HG02571 (cell line): ENCODE measurements at regions not wholly inside any gene's neighbourhood (a gene's known extent, or its start where the extent isn't known, plus 50 kb on each side); places are given as distances from the start of the nearest gene placed in this dataset.

Experiments
- ATAC-seq: cut with Tn5 transposase; IDR thresholded peaks from one replicate; pipeline ENCODE4 v1.9.1; 2021; ENCODE audit warnings: mild to moderate bottlenecking, moderate library complexity; ENCODE audit not compliant: unreplicated experiment

GRCh38 chr2:6676776-6677175 is 188.9 kb downstream of the CMPK2 start:
- ATAC-seq = no peak

GRCh38 chr2:6679471-6679870 is 186.2 kb downstream of the CMPK2 start:
- ATAC-seq = no peak

- ATAC-seq = no peak
Measured at GRCh38 chr2:6683516-6683915, 182.2 kb downstream of the CMPK2 start.

GRCh38 chr2:6685447-6685846 is 180.3 kb downstream of the CMPK2 start:
- no peak for ATAC-seq

GRCh38 chr2:6692056-6692455 is 173.7 kb downstream of the CMPK2 start:
- no peak for ATAC-seq

- no peak for ATAC-seq
Measured at GRCh38 chr2:6692819-6693218, 172.9 kb downstream of the CMPK2 start.

- ATAC-seq = no peak
Measured at GRCh38 chr2:6694555-6694954, 171.2 kb downstream of the CMPK2 start.

- ATAC-seq = no peak
Measured at GRCh38 chr2:6700335-6700734, 165.4 kb downstream of the CMPK2 start.

GRCh38 chr2:6704077-6704476 is 161.6 kb downstream of the CMPK2 start:
- ATAC-seq = no peak

- no peak for ATAC-seq
Measured at GRCh38 chr2:6721395-6721794, 144.3 kb downstream of the CMPK2 start.

- no peak for ATAC-seq
Measured at GRCh38 chr2:6722574-6722973, 143.1 kb downstream of the CMPK2 start.

GRCh38 chr2:6723865-6724604 is 141.7 kb downstream of the CMPK2 start:
- no peak for ATAC-seq

GRCh38 chr2:6724605-6725140 is 141.0 kb downstream of the CMPK2 start:
- no peak for ATAC-seq

- no peak for ATAC-seq
Measured at GRCh38 chr2:6728156-6728555, 137.6 kb downstream of the CMPK2 start.

GRCh38 chr2:6730003-6730402 is 135.7 kb downstream of the CMPK2 start:
- ATAC-seq = no peak

GRCh38 chr2:6730649-6731532 is 134.8 kb downstream of the CMPK2 start:
- no peak for ATAC-seq

- no peak for ATAC-seq
Measured at GRCh38 chr2:6739547-6739946, 126.2 kb downstream of the CMPK2 start.

GRCh38 chr2:6741229-6741628 is 124.5 kb downstream of the CMPK2 start:
- no peak for ATAC-seq

GRCh38 chr2:6744038-6744437 is 121.7 kb downstream of the CMPK2 start:
- no peak for ATAC-seq

GRCh38 chr2:6747433-6747832 is 118.3 kb downstream of the CMPK2 start:
- no peak for ATAC-seq

GRCh38 chr2:6748406-6749067 is 117.2 kb downstream of the CMPK2 start:
- no peak for ATAC-seq
